ENCODE measurements at regions not wholly inside any gene's neighbourhood (a gene's known extent, or its start where the extent isn't known, plus 50 kb on each side); places are given as distances from the start of the nearest gene placed in this dataset.

- H3K9ac ChIP-seq, result no peak overlapping the region
- DNase-seq, result peak; percentile 34
- no peaks in the 10 kb centered on the region for H3F3A ChIP-seq (ENCODE audit: insufficient read depth)
- no peaks in the 10 kb centered on the region for H3K9me3 ChIP-seq (ENCODE audit: low read depth)
- H3K4me3 ChIP-seq, result no peak overlapping the region
- H3K9me2 ChIP-seq (ENCODE audit: insufficient read depth), result no peaks in the 10 kb centered on the region
- WGBS, 2 experiments (ENCODE audit: low coverage in 1 of 2, low lambda C conversion rate in 2 of 2, missing lambda C conversion rate in 2 of 2), result 1 to 3% methylated on average over 3 of the region's 3 CpGs
- no peak overlapping the region for H3K27ac ChIP-seq
- H3K4me1 ChIP-seq (ENCODE audit: insufficient read depth), result peaks cover 4% of the 10 kb centered on the region; the same call in 1 of the 2 replicates
- in situ Hi-C loops (cut with MboI), result no loop called here
- H3K4me2 ChIP-seq (ENCODE audit: unreplicated experiment), result no peak overlapping the region
- no peaks in the 10 kb centered on the region for H3K79me2 ChIP-seq (ENCODE audit: insufficient read depth)
- H3K36me3 ChIP-seq (ENCODE audit: low read depth), result no peaks in the 10 kb centered on the region
- TF ChIP-seq EZH2phosphoT487 (IDR thresholded peaks at IDR 0.05; ENCODE audit: insufficient read depth, low read depth), result no peak
- TF ChIP-seq EZH2 (IDR thresholded peaks at IDR 0.05; ENCODE audit: insufficient read depth, poor library complexity, severe bottlenecking), result no peak
- no peaks in the 10 kb centered on the region for H4K20me1 ChIP-seq (ENCODE audit: insufficient read depth)
- H3K27me3 ChIP-seq (replicated peaks; ENCODE audit: insufficient read depth), result peaks cover 11% of the 10 kb centered on the region
- H2AFZ ChIP-seq, result no peak overlapping the region
Measured at GRCh38 chr9:26725573-26725972, 167.0 kb downstream of the CAAP1 start.

- Histone ChIP-seq H3K27me3 (replicated peaks; ENCODE audit: insufficient read depth) (peaks cover 11% of the 10 kb centered on the region), H3K36me3 (ENCODE audit: low read depth) (no peaks in the 10 kb centered on the region), H3K27ac (no peak overlapping the region), H3K4me3 (no peak overlapping the region), H2AFZ (no peak overlapping the region), H3K4me2 (ENCODE audit: unreplicated experiment) (no peak overlapping the region), H4K20me1 (ENCODE audit: insufficient read depth) (no peaks in the 10 kb centered on the region), H3K9ac (no peak overlapping the region), H3K9me2 (ENCODE audit: insufficient read depth) (no peaks in the 10 kb centered on the region), H3K4me1 (ENCODE audit: insufficient read depth) (peaks cover 4% of the 10 kb centered on the region; the same call in 1 of the 2 replicates), H3K79me2 (ENCODE audit: insufficient read depth) (no peaks in the 10 kb centered on the region), H3F3A (ENCODE audit: insufficient read depth) (no peaks in the 10 kb centered on the region), H3K9me3 (ENCODE audit: low read depth) (no peaks in the 10 kb centered on the region)
- DNase-seq, result peak; percentile 44
- TF ChIP-seq EZH2phosphoT487 (IDR thresholded peaks at IDR 0.05; ENCODE audit: insufficient read depth, low read depth) (no peak), EZH2 (IDR thresholded peaks at IDR 0.05; ENCODE audit: insufficient read depth, poor library complexity, severe bottlenecking) (no peak)
- in situ Hi-C loops (cut with MboI), result no loop called here
- WGBS, 2 experiments (ENCODE audit: low coverage in 1 of 2, low lambda C conversion rate in 2 of 2, missing lambda C conversion rate in 2 of 2), result 26 to 35% methylated on average over 9 of the region's 9 CpGs
Measured at GRCh38 chr9:26723486-26723885, 169.1 kb downstream of the CAAP1 start.

- no peaks in the 10 kb centered on the region for H3K9me2 ChIP-seq (ENCODE audit: insufficient read depth)
- no peaks in the 10 kb centered on the region for H3F3A ChIP-seq (ENCODE audit: insufficient read depth)
- H3K36me3 ChIP-seq (ENCODE audit: low read depth), result no peaks in the 10 kb centered on the region
- in situ Hi-C loops (cut with MboI), result no loop called here
- no peak overlapping the region for H2AFZ ChIP-seq
- no peaks in the 10 kb centered on the region for H3K79me2 ChIP-seq (ENCODE audit: insufficient read depth)
- no peak for DNase-seq
- no peaks in the 10 kb centered on the region for H3K9me3 ChIP-seq (ENCODE audit: low read depth)
- WGBS, 2 experiments (ENCODE audit: low coverage in 1 of 2, low lambda C conversion rate in 2 of 2, missing lambda C conversion rate in 2 of 2), result 51 to 68% methylated on average over 6 of the region's 6 CpGs
- H3K4me1 ChIP-seq (ENCODE audit: insufficient read depth), result peaks cover 4% of the 10 kb centered on the region; the same call in 1 of the 2 replicates
- no peak overlapping the region for H3K27ac ChIP-seq
- H3K4me3 ChIP-seq, result no peak overlapping the region
- no peak overlapping the region for H3K9ac ChIP-seq
- no peaks in the 10 kb centered on the region for H4K20me1 ChIP-seq (ENCODE audit: insufficient read depth)
- no peak overlapping the region for H3K4me2 ChIP-seq (ENCODE audit: unreplicated experiment)
- TF ChIP-seq EZH2phosphoT487 (IDR thresholded peaks at IDR 0.05; ENCODE audit: insufficient read depth, low read depth) (no peak), EZH2 (IDR thresholded peaks at IDR 0.05; ENCODE audit: insufficient read depth, poor library complexity, severe bottlenecking) (no peak)
- peaks cover 11% of the 10 kb centered on the region for H3K27me3 ChIP-seq (replicated peaks; ENCODE audit: insufficient read depth)
Measured at GRCh38 chr9:26722755-26723154, 169.8 kb downstream of the CAAP1 start.

- Histone ChIP-seq H3K79me2 (ENCODE audit: insufficient read depth) (no peaks in the 10 kb centered on the region), H3K4me2 (ENCODE audit: unreplicated experiment) (no peak overlapping the region), H2AFZ (no peak overlapping the region), H3K27ac (no peak overlapping the region), H3K27me3 (replicated peaks; ENCODE audit: insufficient read depth) (no peaks in the 10 kb centered on the region), H3K4me3 (no peak overlapping the region), H3F3A (ENCODE audit: insufficient read depth) (no peaks in the 10 kb centered on the region), H4K20me1 (ENCODE audit: insufficient read depth) (no peaks in the 10 kb centered on the region), H3K4me1 (ENCODE audit: insufficient read depth) (no peaks in the 10 kb centered on the region), H3K9ac (no peak overlapping the region), H3K36me3 (ENCODE audit: low read depth) (no peaks in the 10 kb centered on the region), H3K9me3 (ENCODE audit: low read depth) (no peaks in the 10 kb centered on the region), H3K9me2 (ENCODE audit: insufficient read depth) (no peaks in the 10 kb centered on the region)
- in situ Hi-C loops (cut with MboI), result no loop called here
- DNase-seq, result no peak
- TF ChIP-seq EZH2 (IDR thresholded peaks at IDR 0.05; ENCODE audit: insufficient read depth, poor library complexity, severe bottlenecking) (no peak), EZH2phosphoT487 (IDR thresholded peaks at IDR 0.05; ENCODE audit: insufficient read depth, low read depth) (no peak)
- WGBS, 2 experiments (ENCODE audit: low coverage in 1 of 2, low lambda C conversion rate in 2 of 2, missing lambda C conversion rate in 2 of 2), result 7 to 17% methylated on average over 3 of the region's 3 CpGs
Measured at GRCh38 chr9:26710008-26710407, 182.6 kb downstream of the CAAP1 start.

- in situ Hi-C loops (cut with MboI), result no loop called here
- no peak for TF ChIP-seq EZH2 (IDR thresholded peaks at IDR 0.05; ENCODE audit: insufficient read depth, poor library complexity, severe bottlenecking)
- TF ChIP-seq EZH2phosphoT487 (IDR thresholded peaks at IDR 0.05; ENCODE audit: insufficient read depth, low read depth), result no peak
- 46 to 56% methylated on average over 3 of the region's 3 CpGs for WGBS, 2 experiments (ENCODE audit: low coverage in 1 of 2, low lambda C conversion rate in 2 of 2, missing lambda C conversion rate in 2 of 2)
Measured at GRCh38 chr9:26706223-26706622, 186.4 kb downstream of the CAAP1 start.

More at GRCh38 chr9:26706223-26706622, 186.4 kb downstream of the CAAP1 start:
- Histone ChIP-seq H3K27ac (no peak overlapping the region), H3K4me1 (ENCODE audit: insufficient read depth) (no peaks in the 10 kb centered on the region), H3F3A (ENCODE audit: insufficient read depth) (no peaks in the 10 kb centered on the region), H3K9ac (no peak overlapping the region), H3K36me3 (ENCODE audit: low read depth) (no peaks in the 10 kb centered on the region), H3K9me2 (ENCODE audit: insufficient read depth) (no peaks in the 10 kb centered on the region), H3K4me3 (no peak overlapping the region), H4K20me1 (ENCODE audit: insufficient read depth) (no peaks in the 10 kb centered on the region), H3K27me3 (replicated peaks; ENCODE audit: insufficient read depth) (no peaks in the 10 kb centered on the region), H3K9me3 (ENCODE audit: low read depth) (no peaks in the 10 kb centered on the region), H3K4me2 (ENCODE audit: unreplicated experiment) (no peak overlapping the region), H3K79me2 (ENCODE audit: insufficient read depth) (no peaks in the 10 kb centered on the region), H2AFZ (no peak overlapping the region)
- DNase-seq, result no peak
